SJCRH30 (cell line): ENCODE measurements at regions not wholly inside any gene's neighbourhood (a gene's known extent, or its start where the extent isn't known, plus 50 kb on each side); places are given as distances from the start of the nearest gene placed in this dataset.

Experiments used
- DNase-seq, 2 experiments: peaks; one replicate each; pipeline ENCODE4 v3.0.0-alpha.2; 2015 to 2020
- H3K27ac ChIP-seq: fragments of 250-450 bp; sonication (Bioruptor Pico); 2 replicates; pipeline ENCODE4 v1.5.1; 2020; ENCODE audit warnings: mild to moderate bottlenecking, moderate library complexity
- H3K27me3 ChIP-seq: fragments of 250-450 bp; sonication (Bioruptor Pico); 2 replicates; pipeline ENCODE4 v1.5.1; 2020; ENCODE audit warnings: mild to moderate bottlenecking, moderate library complexity
- H3K36me3 ChIP-seq: fragments of 250-450 bp; sonication (Bioruptor Pico); 2 replicates; pipeline ENCODE4 v1.5.1; 2020; ENCODE audit warnings: mild to moderate bottlenecking, moderate library complexity
- H3K4me1 ChIP-seq: fragments of 250-450 bp; sonication (Bioruptor Pico); 2 replicates; pipeline ENCODE4 v1.5.1; 2020; ENCODE audit warnings: mild to moderate bottlenecking, moderate library complexity
- H3K4me3 ChIP-seq: fragments of 250-450 bp; sonication (Bioruptor Pico); 2 replicates; pipeline ENCODE4 v1.5.1; 2020; ENCODE audit warnings: mild to moderate bottlenecking, moderate library complexity
- H3K9me3 ChIP-seq: fragments of 250-450 bp; sonication (Bioruptor Pico); replicated peaks from 2 replicates; pipeline ENCODE4 v1.5.1; 2020; ENCODE audit warnings: mild to moderate bottlenecking, moderate library complexity

GRCh38 chr5:52359261-52359660 lies 428.5 kb upstream of the ITGA1 start:
- DNase-seq: no peak
- Histone ChIP-seq H3K27ac (no peak overlapping the region), H3K9me3 (no peaks in the 10 kb centered on the region), H3K36me3 (no peaks in the 10 kb centered on the region), H3K27me3 (no peaks in the 10 kb centered on the region), H3K4me1 (no peaks in the 10 kb centered on the region), H3K4me3 (no peak overlapping the region)

GRCh38 chr5:52360985-52361384 lies 426.7 kb upstream of the ITGA1 start:
- Histone ChIP-seq H3K27ac (no peak overlapping the region), H3K4me1 (no peaks in the 10 kb centered on the region), H3K9me3 (no peaks in the 10 kb centered on the region), H3K36me3 (no peaks in the 10 kb centered on the region), H3K27me3 (no peaks in the 10 kb centered on the region), H3K4me3 (no peak overlapping the region)
- DNase-seq: no peak

GRCh38 chr5:52374286-52374685 lies 413.4 kb upstream of the ITGA1 start:
- no peak for DNase-seq
- H3K4me1 ChIP-seq: no peaks in the 10 kb centered on the region
- no peaks in the 10 kb centered on the region for H3K36me3 ChIP-seq

GRCh38 chr5:52375969-52376368 lies 411.7 kb upstream of the ITGA1 start:
- H3K36me3 ChIP-seq: no peaks in the 10 kb centered on the region
- H3K4me1 ChIP-seq: no peaks in the 10 kb centered on the region
- H3K4me3 ChIP-seq: no peak overlapping the region
- no peaks in the 10 kb centered on the region for H3K9me3 ChIP-seq
- DNase-seq: no peak
- H3K27me3 ChIP-seq: no peaks in the 10 kb centered on the region
- no peak overlapping the region for H3K27ac ChIP-seq

More at GRCh38 chr5:52374286-52374685, 413.4 kb upstream of the ITGA1 start:
- Histone ChIP-seq H3K27me3 (no peaks in the 10 kb centered on the region), H3K27ac (no peak overlapping the region), H3K4me3 (no peak overlapping the region), H3K9me3 (no peaks in the 10 kb centered on the region)

GRCh38 chr5:52376592-52376991 lies 411.1 kb upstream of the ITGA1 start:
- Histone ChIP-seq H3K4me1 (no peaks in the 10 kb centered on the region), H3K27ac (no peak overlapping the region), H3K27me3 (no peaks in the 10 kb centered on the region), H3K9me3 (no peaks in the 10 kb centered on the region), H3K36me3 (no peaks in the 10 kb centered on the region), H3K4me3 (no peak overlapping the region)
- no peak for DNase-seq

- no peaks in the 10 kb centered on the region for H3K27me3 ChIP-seq
- H3K9me3 ChIP-seq: no peaks in the 10 kb centered on the region
- DNase-seq: no peak
- no peak overlapping the region for H3K27ac ChIP-seq
- no peaks in the 10 kb centered on the region for H3K4me1 ChIP-seq
- no peak overlapping the region for H3K4me3 ChIP-seq
- H3K36me3 ChIP-seq: no peaks in the 10 kb centered on the region
Observed at GRCh38 chr5:52378237-52378636, 409.5 kb upstream of the ITGA1 start.

- Histone ChIP-seq H3K4me3 (no peak overlapping the region), H3K4me1 (no peaks in the 10 kb centered on the region), H3K27me3 (no peaks in the 10 kb centered on the region), H3K9me3 (no peaks in the 10 kb centered on the region), H3K36me3 (no peaks in the 10 kb centered on the region), H3K27ac (no peak overlapping the region)
- DNase-seq: no peak
Observed at GRCh38 chr5:52388349-52388748, 399.4 kb upstream of the ITGA1 start.

GRCh38 chr5:52392321-52392720 lies 395.4 kb upstream of the ITGA1 start:
- Histone ChIP-seq H3K36me3 (no peaks in the 10 kb centered on the region), H3K27me3 (no peaks in the 10 kb centered on the region), H3K4me1 (no peaks in the 10 kb centered on the region), H3K4me3 (no peak overlapping the region), H3K9me3 (no peaks in the 10 kb centered on the region), H3K27ac (no peak overlapping the region)
- DNase-seq: no peak

- H3K4me1 ChIP-seq: no peaks in the 10 kb centered on the region
- H3K4me3 ChIP-seq: no peak overlapping the region
- no peak overlapping the region for H3K27ac ChIP-seq
- DNase-seq: no peak
- H3K27me3 ChIP-seq: no peaks in the 10 kb centered on the region
- H3K36me3 ChIP-seq: no peaks in the 10 kb centered on the region
- H3K9me3 ChIP-seq: no peaks in the 10 kb centered on the region
Observed at GRCh38 chr5:52409835-52410234, 377.9 kb upstream of the ITGA1 start.

- no peak overlapping the region for H3K4me3 ChIP-seq
- H3K4me1 ChIP-seq: no peaks in the 10 kb centered on the region
- DNase-seq: no peak
- no peaks in the 10 kb centered on the region for H3K9me3 ChIP-seq
- no peak overlapping the region for H3K27ac ChIP-seq
- H3K36me3 ChIP-seq: no peaks in the 10 kb centered on the region
- no peaks in the 10 kb centered on the region for H3K27me3 ChIP-seq
Observed at GRCh38 chr5:52419357-52419756, 368.4 kb upstream of the ITGA1 start.

GRCh38 chr5:52427615-52428014 lies 360.1 kb upstream of the ITGA1 start:
- Histone ChIP-seq H3K4me3 (no peak overlapping the region), H3K4me1 (no peaks in the 10 kb centered on the region), H3K9me3 (no peaks in the 10 kb centered on the region), H3K27me3 (no peaks in the 10 kb centered on the region), H3K36me3 (no peaks in the 10 kb centered on the region), H3K27ac (no peak overlapping the region)
- DNase-seq: no peak

GRCh38 chr5:52428977-52429489 lies 358.7 kb upstream of the ITGA1 start:
- Histone ChIP-seq H3K36me3 (no peaks in the 10 kb centered on the region), H3K9me3 (no peaks in the 10 kb centered on the region), H3K4me3 (no peak overlapping the region), H3K4me1 (no peaks in the 10 kb centered on the region), H3K27me3 (no peaks in the 10 kb centered on the region), H3K27ac (no peak overlapping the region)
- DNase-seq: no peak

GRCh38 chr5:52441768-52442167 lies 345.9 kb upstream of the ITGA1 start:
- Histone ChIP-seq H3K9me3 (no peaks in the 10 kb centered on the region), H3K36me3 (no peaks in the 10 kb centered on the region), H3K4me3 (no peak overlapping the region), H3K27ac (no peak overlapping the region), H3K27me3 (no peaks in the 10 kb centered on the region), H3K4me1 (no peaks in the 10 kb centered on the region)
- DNase-seq: no peak

- DNase-seq: no peak
- no peaks in the 10 kb centered on the region for H3K9me3 ChIP-seq
- no peaks in the 10 kb centered on the region for H3K4me1 ChIP-seq
- H3K27ac ChIP-seq: no peak overlapping the region
- H3K27me3 ChIP-seq: no peaks in the 10 kb centered on the region
- H3K4me3 ChIP-seq: no peak overlapping the region
- H3K36me3 ChIP-seq: no peaks in the 10 kb centered on the region
Observed at GRCh38 chr5:52443187-52443586, 344.5 kb upstream of the ITGA1 start.

GRCh38 chr5:52448111-52448510 lies 339.6 kb upstream of the ITGA1 start:
- DNase-seq: no peak
- H3K4me3 ChIP-seq: no peak overlapping the region
- H3K27ac ChIP-seq: no peak overlapping the region
- no peaks in the 10 kb centered on the region for H3K27me3 ChIP-seq
- H3K4me1 ChIP-seq: no peaks in the 10 kb centered on the region
- H3K9me3 ChIP-seq: no peaks in the 10 kb centered on the region; the same call in 1 of the 2 replicates
- no peaks in the 10 kb centered on the region for H3K36me3 ChIP-seq

- Histone ChIP-seq H3K27ac (no peak overlapping the region), H3K4me3 (no peak overlapping the region), H3K4me1 (no peaks in the 10 kb centered on the region), H3K27me3 (no peaks in the 10 kb centered on the region), H3K9me3 (no peaks in the 10 kb centered on the region; the same call in 1 of the 2 replicates), H3K36me3 (no peaks in the 10 kb centered on the region)
- DNase-seq: no peak
Observed at GRCh38 chr5:52449516-52449915, 338.2 kb upstream of the ITGA1 start.
